Stimulated activated CD8-positive, alpha-beta memory T cell treated with anti-CD3 and anti-CD28 coated beads, Interleukin-7, amount 100 ng/mL, for 4 hours (primary cell): ENCODE measurements at regions not wholly inside any gene's neighbourhood (a gene's known extent, or its start where the extent isn't known, plus 50 kb on each side); places are given as distances from the start of the nearest gene placed in this dataset.

Source experiments
- DNase-seq, 2 donors: peaks; one replicate each; pipeline ENCODE4 v3.0.0-alpha.2; 2020; ENCODE audit warnings: low read depth in 2 of 2

DNA sequence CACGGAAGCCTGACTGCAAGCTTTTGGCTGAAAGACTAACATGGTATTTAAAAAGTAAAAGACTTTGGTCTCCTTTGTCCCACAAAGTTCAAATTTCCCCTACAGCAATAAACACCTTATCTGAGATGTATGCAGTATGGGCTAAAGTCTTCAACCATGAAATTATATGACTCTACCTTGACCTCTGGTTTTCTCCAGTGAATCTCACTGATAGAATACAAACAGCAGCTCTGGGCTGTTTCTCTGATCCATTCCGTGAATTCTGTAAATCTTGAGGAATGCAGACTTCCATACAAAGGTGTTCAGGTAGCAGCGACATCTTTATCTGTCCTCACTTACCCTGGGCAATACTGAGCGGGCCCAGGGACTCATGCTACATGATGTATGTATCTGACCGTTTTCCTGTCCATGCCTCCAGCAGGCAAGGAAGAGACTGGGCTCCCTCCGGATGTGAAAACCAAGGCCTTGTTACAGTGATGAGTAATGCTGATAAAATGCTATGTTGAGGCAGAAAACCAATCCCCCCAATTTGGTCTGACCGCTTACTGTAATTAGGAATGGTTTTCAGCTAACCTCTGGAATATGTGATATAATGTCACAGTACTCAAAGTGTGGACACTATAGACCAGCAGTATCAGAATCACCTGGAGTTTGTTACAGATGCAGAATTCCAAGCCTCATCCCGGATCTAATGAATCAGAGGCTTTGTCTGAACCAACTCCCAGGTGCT lies 589.8 kb downstream of the HS3ST4 start:
- DNase-seq: no peak

DNA sequence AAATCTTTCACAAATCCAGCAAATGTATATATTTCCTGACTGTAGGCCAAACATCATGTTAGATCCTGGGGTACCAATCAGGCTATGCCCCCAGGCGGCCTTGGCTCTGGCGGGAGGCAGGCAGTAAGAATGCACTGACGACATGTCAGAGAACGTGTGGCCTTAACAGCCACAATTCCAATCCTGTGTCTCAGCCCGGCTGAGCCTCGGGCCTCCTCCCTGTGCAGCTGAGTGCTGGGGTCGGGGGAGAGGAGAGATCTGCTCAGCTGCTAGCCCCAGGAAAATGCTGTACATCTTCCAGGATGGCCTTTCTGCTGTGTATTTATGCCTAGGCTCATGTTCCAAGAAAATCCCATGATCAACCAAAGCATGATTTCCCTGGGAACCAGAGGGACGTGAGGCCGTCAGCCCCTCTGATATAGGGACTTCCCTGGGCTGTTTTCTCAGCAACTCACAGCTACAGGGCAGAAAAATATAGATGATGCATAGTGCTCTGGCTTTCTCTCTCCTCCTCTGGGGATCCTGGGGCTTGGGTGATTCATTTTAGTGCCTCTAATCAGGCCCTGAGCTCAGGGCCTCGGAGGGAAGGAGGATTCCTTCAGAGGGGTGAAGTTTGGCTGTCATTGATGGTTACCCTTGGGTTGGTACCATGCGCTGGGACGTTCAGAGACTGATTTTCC lies 604.0 kb downstream of the HS3ST4 start:
- DNase-seq: no peak

DNA sequence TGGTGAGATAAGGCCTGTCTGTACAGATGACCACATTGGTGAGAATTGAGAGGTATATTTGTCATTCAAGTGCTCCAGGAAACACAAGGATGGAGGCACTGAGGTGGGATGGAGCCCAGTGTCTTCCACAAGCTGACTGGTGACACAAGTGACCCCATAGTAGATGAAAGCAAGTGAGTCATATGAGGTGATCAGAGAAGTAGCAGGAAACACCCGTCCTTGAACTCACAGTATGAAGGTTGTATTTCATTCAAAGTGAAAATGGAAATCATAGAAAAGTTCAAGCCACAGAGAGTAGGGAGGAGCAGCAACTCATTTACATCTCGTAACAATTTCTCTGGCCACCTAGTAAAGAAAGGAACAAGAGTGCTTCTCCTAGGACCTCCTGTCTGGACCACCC lies 609.8 kb downstream of the HS3ST4 start:
- no peak for DNase-seq

DNA sequence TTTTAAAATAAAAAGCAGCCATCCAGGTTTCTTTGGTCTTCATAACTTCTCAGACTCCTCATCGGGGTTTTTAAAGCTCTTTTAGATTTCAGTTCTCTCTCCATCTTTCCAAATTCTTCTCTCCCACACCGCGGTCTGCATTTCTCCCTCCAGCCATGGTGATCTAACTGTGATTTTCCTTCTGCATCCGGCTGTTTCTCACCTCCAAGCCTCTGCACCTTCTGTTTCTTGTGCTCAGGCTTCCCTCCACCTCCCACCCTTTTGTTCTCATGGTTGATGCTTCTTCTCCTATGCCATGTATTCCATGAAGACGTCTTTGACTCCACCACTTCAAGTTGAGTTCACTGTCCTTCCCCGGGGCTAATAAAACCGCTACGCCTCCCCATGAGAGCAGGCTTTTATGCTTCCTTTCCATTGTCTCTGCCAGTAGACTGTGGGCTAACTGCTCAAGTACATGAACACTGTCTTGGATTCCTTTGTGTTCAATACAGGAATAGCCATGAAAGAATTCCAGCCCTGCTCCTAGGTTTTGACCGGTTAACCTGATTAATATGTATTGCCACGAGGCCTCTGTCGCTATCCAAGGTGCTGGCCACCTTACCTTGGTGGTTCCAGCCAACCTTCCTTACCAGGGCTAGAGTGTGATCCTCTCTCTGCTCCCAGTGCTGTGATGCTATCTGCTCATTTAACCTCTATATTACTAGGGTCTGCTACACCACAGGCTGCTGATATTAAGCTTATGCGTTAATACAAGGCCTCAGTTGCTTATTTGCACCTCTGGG lies 625.1 kb downstream of the HS3ST4 start:
- no peak for DNase-seq

DNA sequence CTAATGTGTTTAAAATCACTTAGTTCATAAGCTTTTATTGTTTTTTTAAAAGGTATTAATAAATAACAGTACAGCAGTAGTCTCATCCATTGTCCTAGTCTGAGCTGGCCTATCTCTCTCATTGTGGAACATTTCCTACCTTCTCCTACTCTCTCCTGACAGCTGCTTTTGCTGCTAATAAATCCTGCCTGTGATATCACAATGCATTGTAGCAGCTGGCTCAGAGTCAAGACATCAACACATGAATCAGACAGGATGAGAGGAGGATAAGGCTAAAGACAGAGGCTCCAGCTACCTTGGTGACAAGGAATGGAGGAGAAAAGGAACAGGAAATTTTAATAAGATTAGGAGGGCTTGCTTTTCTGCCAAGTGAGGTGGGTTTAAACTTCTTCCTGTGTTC lies 626.1 kb downstream of the HS3ST4 start:
- no peak for DNase-seq

DNA sequence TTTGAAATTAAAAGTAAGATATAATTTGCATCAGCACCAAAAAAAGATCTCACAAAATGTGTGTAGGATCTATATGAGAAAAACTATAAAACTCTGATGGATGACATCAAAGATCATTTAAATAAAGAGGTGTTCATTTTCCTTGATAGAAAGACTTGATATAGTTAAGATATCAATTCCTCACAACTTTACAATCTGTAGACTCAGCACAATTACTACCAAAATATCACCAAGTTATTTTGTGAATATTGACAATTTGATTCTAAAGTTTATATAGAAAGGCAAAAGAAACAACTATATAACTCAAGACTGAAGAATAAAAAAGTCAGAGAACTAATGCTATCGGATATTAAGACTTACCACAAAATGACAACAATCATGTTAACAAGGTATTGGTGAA lies 638.9 kb downstream of the HS3ST4 start:
- no peak for DNase-seq

DNA sequence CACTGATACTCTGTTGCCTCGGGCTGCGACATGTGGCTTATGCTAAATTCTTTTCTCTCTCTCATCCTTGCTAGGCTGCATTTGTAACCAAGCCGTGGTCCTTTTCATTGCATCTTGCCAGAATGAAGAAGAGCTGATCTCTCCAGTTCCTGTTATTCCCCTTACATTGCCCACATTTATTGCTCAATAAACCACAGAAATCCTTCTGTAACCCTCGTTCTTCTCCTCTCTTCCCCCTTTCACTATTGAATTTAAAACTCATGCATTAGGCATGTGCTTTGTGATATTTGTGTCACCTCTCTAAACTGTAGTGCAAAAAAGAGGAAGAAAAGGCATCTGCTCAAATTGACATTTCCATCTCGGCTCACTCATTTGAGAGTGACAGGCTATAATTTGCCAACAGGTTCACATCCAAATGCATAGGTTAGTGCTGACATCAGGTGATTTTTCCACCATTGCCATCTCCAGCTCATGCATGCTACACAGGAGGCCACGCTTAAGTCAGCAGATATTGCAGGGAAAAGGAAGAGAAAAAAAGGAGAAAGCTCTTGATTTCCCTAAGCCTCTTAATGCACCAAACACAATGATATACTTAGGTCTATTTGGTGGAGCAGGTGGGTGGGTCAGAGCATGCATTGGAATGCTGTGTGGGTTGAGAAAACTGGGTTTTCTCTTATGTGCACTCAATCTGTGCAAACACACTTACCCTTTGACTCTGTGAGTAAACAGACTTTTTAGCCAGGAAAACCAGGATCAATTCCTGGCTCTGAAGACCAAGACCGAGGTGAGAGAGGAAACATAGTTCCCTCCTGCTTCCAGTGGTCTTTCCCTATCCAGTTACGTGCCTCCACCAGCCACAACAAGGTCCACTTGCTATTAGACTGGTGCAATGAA lies 642.7 kb downstream of the HS3ST4 start:
- DNase-seq: no peak

DNA sequence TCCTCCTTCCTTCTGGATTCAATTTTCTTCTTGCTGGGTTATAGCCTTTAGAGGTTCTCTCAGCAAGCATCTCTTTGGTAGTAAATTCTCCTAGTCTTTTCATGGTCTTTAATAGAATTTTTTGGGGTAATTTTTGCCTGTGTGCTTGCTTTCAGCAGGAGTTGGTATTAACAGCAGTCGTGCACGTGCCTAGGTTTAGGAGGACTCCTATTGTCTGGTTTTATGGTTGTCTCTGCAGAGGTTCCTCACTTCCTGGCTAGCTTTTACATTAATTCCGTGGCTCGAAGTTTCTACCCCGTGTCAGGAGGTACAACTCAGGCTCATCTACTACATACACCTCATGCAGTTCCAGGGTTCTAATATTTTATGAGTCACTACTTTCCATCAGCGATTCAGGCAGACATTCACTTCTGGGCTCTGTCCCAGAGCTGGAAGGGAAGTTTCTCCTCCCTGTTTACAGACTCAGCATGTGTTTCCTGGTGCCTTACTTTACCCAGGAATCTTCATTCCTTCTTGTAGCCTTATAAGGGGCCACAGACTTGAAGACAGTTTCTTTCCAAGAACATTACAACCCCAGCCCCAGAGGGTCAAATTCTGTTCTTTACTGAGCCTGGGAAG lies 643.6 kb downstream of the HS3ST4 start:
- no peak for DNase-seq

DNA sequence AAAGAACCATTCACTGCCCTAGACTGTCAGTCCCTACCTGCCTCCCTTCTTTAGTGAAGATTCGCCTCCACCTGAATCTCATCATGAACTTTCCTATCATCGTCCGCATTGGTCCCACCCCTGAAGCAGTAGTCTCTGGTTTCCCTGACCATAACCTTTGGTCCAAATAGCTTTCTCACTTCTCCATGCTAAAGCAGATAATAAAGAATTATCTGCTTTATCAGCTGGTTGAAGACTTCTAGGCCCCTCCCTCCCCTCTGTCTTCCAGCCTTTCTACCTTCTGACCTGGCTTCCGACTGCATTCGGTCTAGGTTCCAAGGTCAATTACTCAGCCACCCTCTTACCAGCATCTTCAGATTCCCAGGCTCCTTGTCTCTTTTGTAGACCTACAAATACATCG lies 650.9 kb downstream of the HS3ST4 start:
- no peak for DNase-seq

DNA sequence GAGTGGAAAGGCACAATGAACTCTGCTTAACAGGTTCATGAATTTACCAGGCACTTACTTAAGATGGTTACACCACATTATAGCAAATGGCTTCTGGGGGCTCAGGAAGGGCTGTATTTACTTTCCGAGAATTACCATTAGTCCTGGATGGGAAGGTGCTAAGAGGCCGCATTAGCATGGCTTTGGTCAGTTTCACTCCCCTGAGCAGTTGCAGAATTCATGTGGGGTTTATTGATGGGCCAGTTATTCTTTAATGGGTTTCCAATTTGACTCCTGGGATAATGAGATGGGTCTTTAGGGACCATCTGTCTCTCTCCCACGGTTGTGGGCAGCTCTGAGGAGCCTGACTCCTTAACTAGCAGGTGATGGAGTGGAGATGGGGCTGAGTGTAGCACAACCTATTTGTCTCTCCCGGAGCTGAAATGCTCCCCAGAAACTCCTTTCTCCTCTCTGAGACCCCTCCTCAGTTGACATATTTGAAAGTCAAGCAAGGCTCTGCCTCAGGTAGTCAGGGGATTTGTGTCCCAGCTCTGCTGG lies 652.5 kb downstream of the HS3ST4 start:
- DNase-seq: no peak

DNA sequence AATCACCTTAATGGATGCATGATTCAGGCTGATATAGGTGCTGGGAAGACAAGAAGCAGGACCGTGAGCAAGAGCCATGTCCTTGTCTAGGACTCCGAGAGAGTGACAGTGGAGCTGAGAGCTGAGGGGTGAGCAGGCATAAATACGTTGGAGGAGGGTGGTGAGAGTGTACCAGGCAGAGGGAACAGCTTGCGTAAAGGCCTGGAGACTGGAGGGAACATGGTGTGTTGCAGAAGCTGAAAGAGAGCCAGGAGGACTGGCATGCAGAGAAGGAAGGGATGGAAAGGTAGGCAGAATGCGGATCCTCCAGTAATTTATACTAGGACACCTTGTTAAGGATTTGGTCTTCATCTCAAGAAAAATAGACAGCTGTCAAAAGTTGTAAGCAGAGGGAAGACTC lies 653.2 kb downstream of the HS3ST4 start:
- no peak for DNase-seq

DNA sequence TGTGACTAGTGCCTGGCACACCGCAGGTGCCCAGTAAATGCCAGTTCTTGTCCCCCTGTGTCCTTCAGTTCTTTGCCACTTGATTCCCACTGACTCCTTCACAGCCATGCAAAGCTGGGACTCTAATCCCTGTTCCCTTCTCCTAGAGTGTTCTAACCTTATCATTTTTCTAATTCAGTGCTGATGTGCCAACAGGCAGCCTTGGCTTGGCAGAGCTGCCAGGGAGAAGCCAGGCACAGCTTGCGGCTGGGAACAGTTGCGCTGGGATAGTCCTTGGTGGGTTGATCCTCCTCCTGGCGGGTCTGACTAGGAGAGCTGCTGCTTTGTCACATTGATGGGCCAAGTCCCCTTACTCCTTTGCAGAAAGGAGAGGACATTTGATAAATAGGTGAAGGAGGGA lies 654.2 kb downstream of the HS3ST4 start:
- DNase-seq: no peak

DNA sequence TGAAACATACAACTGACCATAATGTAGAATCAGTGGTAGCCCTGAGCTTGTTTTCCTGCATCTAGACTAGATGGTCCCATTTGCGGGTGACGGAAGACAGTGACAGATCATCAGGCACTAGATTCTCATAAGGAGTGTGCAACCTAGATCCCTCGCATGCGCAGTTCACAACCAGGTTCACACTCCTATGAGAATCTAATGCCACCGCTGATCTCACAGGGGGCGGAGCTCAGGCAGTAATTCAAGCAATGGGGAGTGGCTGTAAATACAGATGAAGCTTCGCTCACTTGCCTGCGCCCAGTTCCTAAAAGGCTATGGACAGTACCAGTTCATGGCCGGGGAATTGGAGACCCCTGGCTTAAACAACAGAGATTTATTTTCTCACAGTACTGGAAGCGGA lies 656.3 kb downstream of the HS3ST4 start:
- DNase-seq: no peak

DNA sequence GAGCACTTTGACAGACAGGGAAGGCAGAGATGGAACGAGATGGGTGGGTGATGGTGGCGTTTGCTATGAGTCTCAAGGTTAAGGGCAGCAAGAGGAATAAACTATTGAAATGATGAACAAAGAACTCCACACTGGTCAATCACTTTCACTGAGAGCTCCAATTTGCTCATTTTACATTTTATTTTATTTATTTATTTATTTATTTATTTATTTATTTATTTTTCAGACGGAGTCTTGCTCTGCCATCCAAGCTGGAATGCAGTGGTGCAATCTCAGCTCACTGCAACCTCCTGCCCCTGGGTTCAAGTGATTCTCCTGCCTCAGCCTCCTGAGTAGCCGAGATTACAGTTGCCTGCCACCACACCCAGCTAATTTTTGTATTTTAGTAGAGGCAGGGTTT lies 669.1 kb downstream of the HS3ST4 start:
- no peak for DNase-seq

DNA sequence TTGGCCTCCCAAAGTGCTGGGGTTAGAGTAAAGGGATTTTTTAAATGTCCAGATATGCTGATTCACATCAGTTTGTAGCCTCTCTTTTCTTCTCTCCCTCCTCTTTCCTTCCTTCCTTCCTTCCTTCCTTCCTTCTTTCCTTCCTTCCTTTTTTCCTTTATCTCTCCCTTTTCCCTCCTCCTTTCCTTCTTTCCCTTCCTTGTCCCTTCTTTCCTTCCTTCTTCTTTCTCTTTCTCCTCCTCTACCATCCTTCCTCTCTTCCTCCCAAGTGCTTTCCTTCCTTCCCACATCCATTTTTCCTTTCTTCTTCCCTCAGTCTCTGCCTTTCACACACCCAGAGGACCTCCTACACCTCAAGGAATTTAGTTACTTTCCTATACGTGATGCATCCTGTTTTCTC lies 671.8 kb downstream of the HS3ST4 start:
- no peak for DNase-seq

DNA sequence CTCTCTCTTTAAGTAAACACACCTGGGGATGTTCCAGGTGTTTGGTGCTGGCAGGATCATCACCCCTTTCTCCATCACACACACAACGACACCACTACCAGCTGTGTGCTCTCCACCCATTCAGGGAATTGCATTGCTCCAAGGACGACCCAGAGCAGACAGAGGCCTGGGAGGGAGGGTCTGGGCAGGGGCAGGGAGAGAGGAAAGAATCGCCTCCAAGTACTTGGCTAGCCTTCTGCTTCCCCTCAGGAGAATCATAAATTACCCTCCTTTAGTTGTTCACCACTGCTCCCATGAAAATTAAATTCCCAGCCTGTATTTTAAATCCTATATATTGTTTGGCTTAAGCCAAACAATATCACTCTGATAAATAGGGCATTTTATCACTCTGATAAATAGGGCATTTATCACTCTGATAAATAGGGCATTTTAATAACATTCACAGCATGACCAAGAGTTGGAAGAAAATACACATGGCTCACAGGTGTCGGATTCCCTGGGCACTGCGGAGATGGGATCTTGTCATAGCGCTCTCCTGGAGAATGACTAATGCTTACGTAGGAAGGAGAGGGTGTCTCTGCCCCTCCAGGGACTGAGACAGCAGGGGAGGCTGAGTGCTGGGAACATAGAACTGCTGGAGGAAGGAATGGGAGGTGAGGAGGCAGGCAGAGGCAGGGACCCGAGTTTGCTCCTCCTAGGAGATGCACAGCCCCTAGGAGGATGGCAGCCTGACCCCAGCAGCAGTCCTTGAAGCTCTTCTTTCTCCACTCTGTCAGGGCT lies 673.6 kb downstream of the HS3ST4 start:
- DNase-seq: no peak

DNA sequence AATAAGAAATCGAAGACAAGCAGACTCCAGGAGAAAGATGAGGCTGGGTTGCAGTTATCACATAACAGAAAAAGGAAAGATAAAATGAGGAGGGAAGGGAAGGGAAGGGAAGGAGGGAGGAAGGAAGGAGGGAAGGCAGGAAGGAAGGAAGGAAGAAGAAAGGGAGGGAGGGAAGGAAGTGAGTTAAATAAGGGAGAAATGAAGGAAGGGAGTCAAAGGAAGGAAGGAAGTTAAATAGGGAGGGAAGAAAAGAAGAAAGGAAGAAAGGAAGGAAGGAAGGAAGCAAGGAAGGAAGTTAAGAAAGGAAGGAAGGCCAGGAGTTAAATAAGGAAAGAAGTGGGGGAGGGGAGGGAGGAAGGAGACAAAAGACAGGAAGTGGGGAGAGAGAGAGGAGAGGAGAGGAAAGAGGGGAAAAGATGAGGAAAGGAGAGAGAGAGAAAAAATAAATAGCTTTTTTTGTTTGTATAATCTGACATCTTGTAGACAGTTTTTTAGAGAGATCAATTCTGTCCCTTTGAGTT lies 679.6 kb downstream of the HS3ST4 start:
- DNase-seq: no peak

DNA sequence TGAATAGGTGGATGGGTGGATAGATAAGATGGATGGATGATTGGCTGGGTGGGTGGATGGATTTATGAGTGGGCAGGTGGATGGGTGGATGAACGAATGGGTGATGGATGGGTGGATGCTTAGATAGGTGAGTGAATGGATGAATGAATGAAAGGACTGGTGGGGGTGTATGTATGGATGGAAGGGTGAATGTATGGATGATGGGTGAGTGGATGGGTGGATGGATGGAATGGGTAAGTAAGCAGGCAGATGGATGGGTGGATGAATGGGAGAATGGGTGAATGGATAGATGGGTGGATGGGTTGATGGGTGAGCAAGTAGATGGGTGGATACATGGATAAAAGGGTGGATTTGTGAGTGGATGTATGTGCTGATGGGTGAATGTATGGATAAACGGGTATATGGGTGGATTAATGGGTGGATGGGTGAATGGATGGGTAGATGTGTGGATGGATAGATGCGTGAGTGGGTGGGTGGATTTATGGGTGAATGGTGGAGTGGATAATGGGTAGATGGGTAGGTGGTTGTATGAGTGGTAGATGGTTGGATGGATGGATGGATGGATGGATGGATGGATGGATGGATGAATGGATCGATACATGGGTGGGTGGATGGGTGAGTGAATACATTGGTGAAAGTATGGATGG lies 682.6 kb downstream of the HS3ST4 start:
- DNase-seq: no peak

DNA sequence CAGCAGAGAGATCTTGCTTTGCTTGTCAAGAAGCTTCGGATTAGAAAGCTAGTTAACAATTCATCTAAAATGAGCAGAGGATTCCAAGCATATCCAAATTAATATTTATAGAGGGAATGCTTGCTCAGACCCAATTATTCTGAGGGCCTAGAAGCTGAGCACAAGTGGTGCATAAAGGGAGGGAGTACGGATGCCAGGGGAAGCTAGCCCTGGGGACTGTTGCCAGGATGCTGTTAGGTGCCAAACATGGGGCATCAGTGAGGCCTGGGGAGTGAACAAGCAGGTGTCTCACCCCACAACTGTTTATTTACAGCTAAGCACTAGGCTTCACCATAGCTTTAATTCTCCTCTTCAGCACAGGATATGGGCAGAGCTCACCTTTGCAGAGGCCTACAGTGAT lies 684.1 kb upstream of the C16orf82 start:
- DNase-seq: no peak

DNA sequence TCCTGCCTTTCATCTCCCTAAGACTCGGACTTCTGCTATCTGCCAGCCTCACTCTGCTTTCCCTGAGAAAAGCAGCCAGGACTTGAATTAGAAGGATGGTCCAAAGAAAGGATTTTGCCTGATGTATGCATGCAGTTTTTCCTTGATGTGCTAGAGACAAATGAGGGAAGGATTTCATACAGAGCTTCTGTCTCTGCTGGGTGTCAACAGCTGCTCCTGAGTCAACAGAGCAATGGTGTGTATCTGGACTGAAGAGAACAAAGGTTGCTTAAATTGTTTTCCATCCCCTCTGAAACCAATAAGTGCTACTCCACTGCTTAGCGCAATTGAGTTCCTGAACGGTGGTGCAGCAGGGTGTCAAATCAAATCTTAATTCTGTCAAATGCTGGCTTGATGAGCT lies 680.6 kb upstream of the C16orf82 start:
- DNase-seq: no peak
